Suprapubic skin (tissue), 4 donors: ENCODE measurements at regions not wholly inside any gene's neighbourhood (a gene's known extent, or its start where the extent isn't known, plus 50 kb on each side); places are given as distances from the start of the nearest gene placed in this dataset.

Experiments used
- CTCF ChIP-seq, 2 donors: fragments of 200-600 bp in 1 of 2; fragments of 450-650 bp in 1 of 2; sonication (generic) in 1 of 2; IDR thresholded peaks; one replicate each; pipeline ENCODE4 v1.5.1; 2016 to 2019; ENCODE audit warnings: antibody characterized with exemption in 2 of 2, mild to moderate bottlenecking in 1 of 2, moderate library complexity in 1 of 2
- EP300 ChIP-seq: sonication (generic); formaldehyde crosslinking; IDR thresholded peaks from one replicate; pipeline ENCODE4 v1.6.1; 2017; ENCODE audit warnings: antibody characterized with exemption
- POLR2A ChIP-seq, 2 donors: fragments of 450-650 bp; IDR thresholded peaks; one replicate each; pipeline ENCODE4 v1.6.1; 2017; ENCODE audit warnings: antibody characterized with exemption in 2 of 2, mild to moderate bottlenecking in 2 of 2, moderate library complexity in 2 of 2
- POLR2AphosphoS5 ChIP-seq, 3 donors: sonication (generic); formaldehyde crosslinking; IDR thresholded peaks; one replicate each; pipeline ENCODE4 v1.6.1; 2017; ENCODE audit warnings: antibody characterized with exemption in 3 of 3

- TF ChIP-seq CTCF (IDR thresholded peaks at IDR 0.05) (no peak), POLR2A (IDR thresholded peaks at IDR 0.05) (no peak), POLR2AphosphoS5 (IDR thresholded peaks at IDR 0.05) (no peak), EP300 (no peak)
These were observed 116.8 kb downstream of the OR13A1 start for GRCh38 chr10:45198486-45199204.
